Spleen (tissue), 7 donors: ENCODE measurements at regions not wholly inside any gene's neighbourhood (a gene's known extent, or its start where the extent isn't known, plus 50 kb on each side); places are given as distances from the start of the nearest gene placed in this dataset.

Source experiments
- CTCF ChIP-seq, 11 experiments: fragments of 200-600 bp in 7 of 11; fragments of 450-650 bp in 4 of 11; sonication (generic) in 4 of 11; IDR thresholded peaks in 8 of 11; conservative IDR thresholded peaks in 3 of 11; 1 replicate in 7 of 11; 2 replicates in 4 of 11; pipeline versions ENCODE4 v1.4.0 to v1.8.0; 2016 to 2021; ENCODE audit warnings: antibody characterized with exemption in 11 of 11, inconsistent platforms in 4 of 11, mild to moderate bottlenecking in 1 of 11
- POLR2A ChIP-seq, 3 donors: fragments of 450-650 bp; IDR thresholded peaks; one replicate each; pipeline ENCODE4 v1.5.1; 2017; ENCODE audit warnings: antibody characterized with exemption in 3 of 3, mild to moderate bottlenecking in 1 of 3
- POLR2AphosphoS5 ChIP-seq, 3 donors: sonication (generic); formaldehyde crosslinking; IDR thresholded peaks; one replicate each; pipeline ENCODE4 v1.5.1; 2017; ENCODE audit warnings: antibody characterized with exemption in 3 of 3
- donor health status: DM: no; HTN: no; CAD: no; lungs with moderate emphysema.
- donor health status: DM: no; HTN: no; CAD: no.
- donor health status: DM: no; HTN: no; CAD: no.

- TF ChIP-seq POLR2A (IDR thresholded peaks at IDR 0.05): no peak
- no peak for TF ChIP-seq CTCF (IDR thresholded peaks at IDR 0.05 in 8 of 11, conservative IDR thresholded peaks at IDR 0.05 in 3 of 11)
- no peak for TF ChIP-seq POLR2AphosphoS5 (IDR thresholded peaks at IDR 0.05)
These were observed 102.0 kb upstream of the MRPS22 start for GRCh38 chr3:139241783-139242182.
